ENCODE measurements at regions not wholly inside any gene's neighbourhood (a gene's known extent, or its start where the extent isn't known, plus 50 kb on each side); places are given as distances from the start of the nearest gene placed in this dataset.

- TF ChIP-seq CTCF (IDR thresholded peaks at IDR 0.05): no peak
- TF ChIP-seq POLR2A (IDR thresholded peaks at IDR 0.05): no peak
Observed at GRCh38 chr2:147101941-147102790, 742.7 kb upstream of the ACVR2A start.

Measured in uterus (tissue), 2 donors.